Esophagus squamous epithelium (tissue), 5 donors: ENCODE measurements at regions not wholly inside any gene's neighbourhood (a gene's known extent, or its start where the extent isn't known, plus 50 kb on each side); places are given as distances from the start of the nearest gene placed in this dataset.
"Not testable (repeated sequence)": the region's sequence is repeated elsewhere in the genome, so short reads cannot be mapped to it uniquely, and the experiment has no call there.

Experiments
- DNase-seq: peaks from one replicate; lab custom pipeline; 2025; lab: John Stamatoyannopoulos, UW
- H3K27ac ChIP-seq, 4 donors: fragments of 200-600 bp; sonication (generic); one replicate each; pipeline ENCODE4 v1.5.1; 2016 to 2019; ENCODE audit warnings: mild to moderate bottlenecking in 1 of 4
- H3K27me3 ChIP-seq, 4 donors: fragments of 200-600 bp; sonication (generic); 1 replicate in 3 of 4; 2 replicates in 1 of 4; pipeline versions ENCODE4 v1.5.1 to v1.6.0; 2017 to 2021; ENCODE audit warnings: antibody characterized with exemption in 1 of 4
- H3K36me3 ChIP-seq, 3 donors: fragments of 200-600 bp; sonication (generic); one replicate each; pipeline ENCODE4 v1.5.1; 2016 to 2019
- H3K4me1 ChIP-seq, 3 donors: fragments of 200-600 bp; sonication (generic); one replicate each; pipeline ENCODE4 v1.5.1; 2017 to 2019
- H3K4me3 ChIP-seq, 4 donors: fragments of 200-600 bp; sonication (generic); 1 replicate in 3 of 4; 2 replicates in 1 of 4; pipeline ENCODE4 v1.5.1; 2016 to 2019; ENCODE audit warnings: mild to moderate bottlenecking in 2 of 4, moderate library complexity in 1 of 4
- H3K9me3 ChIP-seq, 3 donors: fragments of 200-600 bp; sonication (generic); one replicate each; pipeline ENCODE4 v1.5.1; 2016 to 2019
- CTCF ChIP-seq, 6 experiments: fragments of 450-650 bp in 4 of 6; fragments of 200-600 bp in 2 of 6; sonication (generic) in 2 of 6; IDR thresholded peaks; one replicate each; pipeline ENCODE4 v1.5.1; 2016 to 2019; ENCODE audit warnings: antibody characterized with exemption in 6 of 6, mild to moderate bottlenecking in 4 of 6, moderate library complexity in 4 of 6
- POLR2A ChIP-seq, 4 donors: fragments of 450-650 bp; IDR thresholded peaks; one replicate each; pipeline ENCODE4 v1.6.1; 2017; ENCODE audit warnings: antibody characterized with exemption in 4 of 4, mild to moderate bottlenecking in 4 of 4, moderate library complexity in 3 of 4
- WGBS, 2 donors: methylation state at CpG; one replicate each; pipeline ENCODE4 v1.1.5; 2018; 5-methylcytosine and 5-hydroxymethylcytosine counted together
- intact Hi-C: fragments of 100-400 bp; cut with DNase I; formaldehyde crosslinking; loops from one replicate; pipeline ENCODE4 v1.15.0; 2022
- donor health status: DM: yes; HTN: yes; CAD: no.

- WGBS, 2 donors: 20 to 39% methylated on average over 4 to 6 of the region's 7 CpGs
Observed at GRCh38 chr6:30810813-30811339, 66.5 kb upstream of the IER3 start.

GRCh38 chr6:30807566-30807965, 63.2 kb upstream of the IER3 start:
- DNase-seq, H3K4me3 ChIP-seq, intact Hi-C loops, H3K9me3 ChIP-seq, H3K27me3 ChIP-seq, H3K36me3 ChIP-seq, H3K27ac ChIP-seq: not testable (repeated sequence)
- 100% methylated on average over 1 of the region's 26 CpGs; no CpG with 5 or more reads in 1 of the 2 donors for WGBS, 2 donors
- H3K4me1 ChIP-seq: peaks cover 0 to 22% (median under 1%) of the 10 kb centered on the region in 3 donors

More at GRCh38 chr6:30810813-30811339, 66.5 kb upstream of the IER3 start:
- no peak for DNase-seq
- TF ChIP-seq POLR2A (IDR thresholded peaks at IDR 0.05) (no peak), CTCF (IDR thresholded peaks at IDR 0.05) (peak in 1 of 6 experiments; percentile 32)
- no peaks in the 10 kb centered on the region for H3K27me3 ChIP-seq
- H3K27ac ChIP-seq: peak overlapping the region in 3 of 4 donors; percentile 36 to 48 (median 36)
- H3K4me1 ChIP-seq: peaks cover 7 to 45% (median 8%) of the 10 kb centered on the region in 3 donors
- no peaks in the 10 kb centered on the region for H3K36me3 ChIP-seq
- intact Hi-C loops: no loop called here
- H3K9me3 ChIP-seq: no peaks in the 10 kb centered on the region
- no peak overlapping the region for H3K4me3 ChIP-seq

DNA sequence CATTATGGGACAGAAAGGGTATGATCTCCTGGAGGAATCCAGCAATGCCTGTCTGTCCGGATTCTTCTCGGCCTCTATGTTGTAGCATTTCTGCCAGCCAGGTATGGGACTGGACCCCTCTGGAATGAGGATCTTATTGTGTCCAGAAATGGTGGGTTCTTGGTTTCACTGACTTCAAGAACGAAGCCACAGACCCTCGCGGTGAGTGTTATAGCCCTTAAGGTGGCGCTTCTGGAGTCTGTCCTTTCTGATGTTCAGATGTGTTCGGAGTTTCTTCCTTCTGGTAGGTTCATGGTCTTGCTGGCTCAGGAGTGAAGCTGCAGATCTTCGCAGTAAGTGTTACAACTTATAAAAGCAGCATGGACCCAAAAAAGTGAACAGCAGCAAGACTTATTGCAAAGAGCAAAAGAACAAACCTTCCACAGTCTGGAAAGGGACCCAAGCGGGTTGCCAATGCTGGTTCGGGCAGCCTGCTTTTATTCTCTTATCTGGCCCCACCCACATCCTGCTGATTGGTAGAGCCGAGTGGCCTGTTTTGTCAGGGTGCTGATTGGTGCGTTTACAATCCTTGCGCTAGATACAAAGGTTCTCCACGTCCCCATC, 62.3 kb upstream of the IER3 start:
- H3K4me3 ChIP-seq: no peak overlapping the region
- intact Hi-C loops: no loop called here
- H3K4me1 ChIP-seq: peaks cover 0 to 14% (median 0%) of the 10 kb centered on the region in 3 donors
- DNase-seq: no peak
- H3K9me3 ChIP-seq: no peaks in the 10 kb centered on the region
- H3K27ac ChIP-seq: no peak overlapping the region
- 83 to 85% methylated on average over 8 to 10 of the region's 14 CpGs for WGBS, 2 donors
- H3K27me3 ChIP-seq: no peaks in the 10 kb centered on the region
- no peak for TF ChIP-seq POLR2A (IDR thresholded peaks at IDR 0.05)
- TF ChIP-seq CTCF (IDR thresholded peaks at IDR 0.05): no peak
- no peaks in the 10 kb centered on the region for H3K36me3 ChIP-seq

DNA sequence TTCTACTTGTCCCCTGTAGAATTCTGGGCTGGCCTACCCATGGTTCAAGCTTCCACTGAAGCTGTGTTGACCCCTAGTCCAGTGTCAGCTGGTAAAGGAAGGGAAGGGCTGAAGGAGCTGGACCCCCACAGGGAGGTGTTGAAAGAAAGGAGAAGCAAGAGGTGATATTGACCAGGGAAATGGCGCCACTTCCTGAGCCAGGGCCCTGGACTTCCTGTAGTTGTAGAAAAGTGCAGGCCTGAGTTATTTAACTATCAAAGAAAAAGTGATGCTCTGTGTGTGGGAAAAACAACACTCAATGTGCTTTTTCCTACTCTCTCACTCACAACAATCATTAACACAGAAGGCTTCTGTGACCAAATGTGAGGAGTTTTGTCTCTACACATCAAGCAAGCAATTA, 60.0 kb upstream of the IER3 start:
- Histone ChIP-seq H3K27me3 (no peaks in the 10 kb centered on the region), H3K36me3 (no peaks in the 10 kb centered on the region), H3K27ac (no peak overlapping the region), H3K4me1 (peaks cover 0 to 8% (median 0%) of the 10 kb centered on the region in 3 donors), H3K9me3 (no peaks in the 10 kb centered on the region), H3K4me3 (no peak overlapping the region)
- 93 to 100% methylated on average over 1 of the region's 1 CpG for WGBS, 2 donors
- no peak for DNase-seq
- intact Hi-C loops: no loop called here
- TF ChIP-seq POLR2A (IDR thresholded peaks at IDR 0.05) (no peak), CTCF (IDR thresholded peaks at IDR 0.05) (no peak)

GRCh38 chr6:30802731-30803130, 58.4 kb upstream of the IER3 start:
- no peak for DNase-seq
- Histone ChIP-seq H3K27me3 (no peaks in the 10 kb centered on the region), H3K36me3 (no peaks in the 10 kb centered on the region), H3K4me1 (peaks cover 0 to 13% (median 0%) of the 10 kb centered on the region in 3 donors), H3K9me3 (no peaks in the 10 kb centered on the region), H3K4me3 (no peak overlapping the region), H3K27ac (no peak overlapping the region)
- intact Hi-C loops: no loop called here
- no peak for TF ChIP-seq POLR2A (IDR thresholded peaks at IDR 0.05)
- TF ChIP-seq CTCF (IDR thresholded peaks at IDR 0.05): no peak
- WGBS, 2 donors: 73 to 91% methylated on average over 1 of the region's 1 CpG
